ENCODE measurements at regions not wholly inside any gene's neighbourhood (a gene's known extent, or its start where the extent isn't known, plus 50 kb on each side); places are given as distances from the start of the nearest gene placed in this dataset.

GRCh38 chr11:44380820-44381219, 70.9 kb upstream of the ALX4 start:
- TF ChIP-seq CTCF (IDR thresholded peaks at IDR 0.05) (no peak), POLR2A (IDR thresholded peaks at IDR 0.05) (no peak)
